ENCODE measurements at regions not wholly inside any gene's neighbourhood (a gene's known extent, or its start where the extent isn't known, plus 50 kb on each side); places are given as distances from the start of the nearest gene placed in this dataset.
"Not testable (repeated sequence)": the region's sequence is repeated elsewhere in the genome, so short reads cannot be mapped to it uniquely, and the experiment has no call there.

DNA sequence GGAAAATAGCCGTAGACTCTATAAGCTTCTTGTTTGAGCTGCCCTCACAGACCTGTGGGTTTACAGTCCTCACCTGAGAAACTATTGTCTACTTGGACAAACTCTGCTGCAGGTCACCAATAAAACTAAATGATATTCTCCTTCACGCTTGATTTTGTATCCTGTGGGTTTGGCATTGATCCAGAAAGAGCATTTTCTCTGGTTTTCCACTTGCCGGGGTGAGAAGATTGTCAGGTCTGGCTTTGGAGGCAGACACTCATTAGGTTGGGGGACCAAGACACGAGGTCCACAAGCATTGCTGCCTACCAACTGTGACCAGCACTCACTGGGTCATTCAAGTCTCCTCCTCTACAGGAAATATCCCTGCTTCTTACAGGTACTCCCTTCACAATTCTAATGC lies 68.5 kb downstream of the CDC14C start:
- DNase-seq = no peak

DNA sequence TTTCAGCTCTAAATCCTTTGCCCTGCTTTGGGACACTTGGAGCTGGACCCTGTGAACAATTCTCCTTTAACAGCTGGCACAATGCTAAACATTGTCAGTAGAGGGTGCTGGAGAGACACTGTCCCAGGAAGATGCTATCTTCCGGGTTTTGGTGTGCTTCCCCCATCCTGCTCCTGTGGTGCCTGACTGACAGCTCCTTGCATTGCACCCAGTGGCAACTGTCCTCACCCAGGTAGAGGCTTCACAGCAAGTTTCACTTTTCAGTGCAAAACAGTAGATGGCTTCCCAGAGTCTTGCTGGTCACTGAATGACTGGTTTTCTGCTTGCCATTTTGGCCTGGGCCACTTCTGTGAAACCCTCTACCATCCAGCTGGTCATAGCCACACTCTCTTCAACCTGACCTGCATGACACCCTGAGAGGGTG lies 77.3 kb downstream of the CDC14C start:
- DNase-seq = peak; percentile 0

DNA sequence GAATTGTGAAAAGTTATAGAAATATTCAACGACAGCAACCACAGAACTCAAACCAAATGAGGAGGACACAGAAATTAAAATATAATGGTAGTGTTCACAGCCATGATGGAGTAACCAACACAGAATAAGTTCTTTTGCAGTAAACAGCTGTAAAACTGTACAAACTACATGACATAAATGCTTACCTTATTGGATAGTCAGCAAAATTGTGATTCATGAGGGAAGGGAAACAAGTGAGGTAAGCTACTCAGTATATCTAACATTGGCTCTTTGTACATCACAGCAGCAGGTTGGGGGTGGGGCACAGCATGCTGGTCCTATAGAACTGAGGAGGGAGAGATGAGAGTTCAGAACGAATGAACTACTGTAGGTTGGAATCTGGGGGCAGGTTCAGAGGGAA lies 86.4 kb downstream of the CDC14C start:
- no peak for DNase-seq

DNA sequence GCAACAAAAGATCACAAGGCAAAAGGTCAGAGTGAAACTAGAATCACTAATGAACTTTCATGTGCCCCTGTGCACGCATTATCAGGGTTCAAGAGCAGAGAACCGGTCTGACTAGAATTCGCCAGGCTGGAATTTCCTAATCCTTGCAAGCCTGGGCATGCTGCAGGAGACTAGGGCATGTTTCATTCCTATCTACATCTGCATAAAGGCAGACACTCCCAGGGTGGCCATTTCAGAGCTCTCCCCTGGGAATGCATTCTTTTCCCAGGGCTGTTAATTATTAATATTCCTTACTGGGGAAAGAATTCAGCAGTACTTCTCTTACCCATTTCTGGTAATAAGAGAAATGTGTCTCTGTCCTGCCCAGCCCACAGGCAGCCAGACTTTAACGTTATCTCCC lies 90.5 kb downstream of the CDC14C start:
- peak; percentile 4 for DNase-seq

DNA sequence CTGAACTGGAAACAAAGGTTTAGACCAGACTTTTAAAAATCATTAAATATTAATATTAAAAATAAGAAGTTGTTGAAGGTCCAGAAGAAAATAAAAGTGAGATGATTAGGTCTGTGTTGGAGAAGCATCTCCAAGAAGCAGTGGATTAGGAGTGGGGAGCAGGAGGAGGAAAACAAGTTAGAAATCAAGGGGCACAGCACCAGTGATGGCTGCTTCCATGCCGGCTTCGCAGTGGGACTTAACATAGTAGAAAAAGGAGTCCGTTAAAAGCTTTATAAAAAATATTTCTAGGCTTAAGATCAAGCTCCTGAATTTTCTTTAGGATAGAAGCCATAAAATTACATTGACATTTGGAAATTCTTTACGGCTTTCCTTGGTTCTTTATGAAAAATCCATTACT lies 95.8 kb downstream of the CDC14C start:
- no peak for DNase-seq

DNA sequence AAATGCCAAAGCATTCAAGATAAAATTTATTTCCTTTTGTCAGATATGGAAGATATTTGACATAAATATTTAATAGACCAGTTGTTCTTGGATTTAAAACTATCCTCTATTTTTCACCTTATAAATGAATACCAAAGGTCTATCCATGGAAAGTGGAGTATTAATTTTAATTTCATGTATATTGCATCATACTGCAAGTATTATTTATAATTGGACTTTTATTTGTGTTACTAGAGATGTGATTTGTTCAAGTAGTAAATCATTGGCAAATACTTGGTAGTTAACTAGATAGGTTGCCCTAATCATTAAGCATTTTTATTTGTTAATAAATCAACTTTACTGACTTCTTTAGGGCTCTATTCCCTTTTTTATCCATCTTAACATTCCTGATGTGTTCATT lies 98.1 kb downstream of the CDC14C start:
- no peak for DNase-seq

DNA sequence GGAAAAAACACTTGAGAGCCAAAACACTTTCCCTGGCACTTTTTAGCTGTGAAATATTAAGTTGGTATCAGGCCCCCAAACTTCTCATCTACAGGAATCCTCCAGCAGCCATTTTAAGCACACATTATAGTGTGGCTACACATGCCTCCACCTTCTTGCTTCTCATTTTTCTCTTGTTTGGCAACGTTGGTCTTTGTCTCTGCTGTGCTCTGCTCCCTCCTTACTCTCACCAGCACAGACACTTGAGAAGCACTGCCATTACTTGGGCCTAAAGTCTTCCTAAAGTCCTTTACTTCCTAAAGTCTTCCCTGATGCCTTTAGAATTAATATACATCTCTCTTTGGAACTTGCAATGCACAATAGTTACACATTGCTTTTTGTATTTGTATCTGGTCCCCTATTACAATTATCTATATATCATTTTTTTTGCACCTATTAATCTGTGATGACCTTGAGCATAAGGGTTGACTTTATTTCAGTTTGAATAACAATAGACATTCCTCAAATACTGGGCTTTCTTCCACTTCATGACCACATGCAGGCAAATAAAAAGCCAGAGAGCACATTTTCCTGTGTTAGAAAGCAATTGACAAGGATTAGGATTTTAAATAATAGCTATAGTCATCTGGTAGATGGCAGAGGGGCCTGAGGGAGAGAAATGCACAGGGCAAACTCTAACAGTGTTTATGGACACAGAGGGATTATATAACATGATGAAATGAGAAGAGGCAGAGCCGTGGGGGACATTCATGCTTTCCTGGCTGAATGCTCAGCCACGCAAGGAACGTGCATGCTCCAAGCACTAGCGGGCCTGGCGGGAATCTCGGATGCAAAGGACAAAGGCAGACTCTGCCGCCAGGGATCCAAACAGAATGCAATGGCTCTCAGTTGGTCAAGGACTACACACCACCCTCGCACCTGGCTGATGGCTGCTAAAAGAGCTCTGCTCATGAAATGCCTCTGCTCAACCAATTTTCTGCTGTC lies 99.3 kb downstream of the CDC14C start:
- DNase-seq = no peak

DNA sequence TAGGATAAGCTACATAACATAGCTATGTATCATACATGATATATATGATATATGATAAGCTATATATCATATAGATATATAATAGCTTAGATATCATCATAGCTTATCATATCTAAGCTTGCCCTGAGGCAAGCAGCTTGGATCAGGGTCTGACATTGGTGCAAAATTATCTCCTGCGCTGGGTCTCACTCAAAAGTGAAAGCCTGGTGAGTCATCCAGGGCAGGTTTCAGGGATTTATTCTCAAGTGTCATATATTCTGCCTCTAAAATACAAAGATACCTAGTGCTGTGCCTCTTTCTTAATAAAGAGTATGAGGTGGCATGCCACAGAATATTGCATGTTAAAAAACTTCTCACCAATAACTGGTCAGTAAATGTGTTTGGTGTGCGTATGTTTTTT lies 105.9 kb downstream of the CDC14C start:
- DNase-seq = no peak

DNA sequence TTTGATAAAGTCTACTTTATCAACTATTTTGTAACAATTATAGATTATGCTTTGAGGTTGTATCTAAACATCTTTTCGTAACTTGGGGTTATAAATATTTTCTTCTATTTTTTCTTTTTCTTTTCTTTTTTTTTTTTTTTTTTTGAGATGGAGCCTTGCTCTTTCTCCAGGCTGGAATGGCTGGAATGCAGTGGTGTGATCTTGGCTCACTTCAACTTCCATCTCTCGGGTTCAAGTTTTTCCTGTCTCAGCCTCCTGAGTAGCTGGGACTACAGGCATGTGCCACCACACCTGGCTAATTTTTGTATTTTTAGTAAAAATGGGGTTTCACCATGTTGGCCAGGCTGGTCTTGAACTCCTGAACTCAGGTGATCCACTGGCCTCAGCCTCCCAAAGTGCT lies 108.8 kb downstream of the CDC14C start:
- DNase-seq = not testable (repeated sequence)

DNA sequence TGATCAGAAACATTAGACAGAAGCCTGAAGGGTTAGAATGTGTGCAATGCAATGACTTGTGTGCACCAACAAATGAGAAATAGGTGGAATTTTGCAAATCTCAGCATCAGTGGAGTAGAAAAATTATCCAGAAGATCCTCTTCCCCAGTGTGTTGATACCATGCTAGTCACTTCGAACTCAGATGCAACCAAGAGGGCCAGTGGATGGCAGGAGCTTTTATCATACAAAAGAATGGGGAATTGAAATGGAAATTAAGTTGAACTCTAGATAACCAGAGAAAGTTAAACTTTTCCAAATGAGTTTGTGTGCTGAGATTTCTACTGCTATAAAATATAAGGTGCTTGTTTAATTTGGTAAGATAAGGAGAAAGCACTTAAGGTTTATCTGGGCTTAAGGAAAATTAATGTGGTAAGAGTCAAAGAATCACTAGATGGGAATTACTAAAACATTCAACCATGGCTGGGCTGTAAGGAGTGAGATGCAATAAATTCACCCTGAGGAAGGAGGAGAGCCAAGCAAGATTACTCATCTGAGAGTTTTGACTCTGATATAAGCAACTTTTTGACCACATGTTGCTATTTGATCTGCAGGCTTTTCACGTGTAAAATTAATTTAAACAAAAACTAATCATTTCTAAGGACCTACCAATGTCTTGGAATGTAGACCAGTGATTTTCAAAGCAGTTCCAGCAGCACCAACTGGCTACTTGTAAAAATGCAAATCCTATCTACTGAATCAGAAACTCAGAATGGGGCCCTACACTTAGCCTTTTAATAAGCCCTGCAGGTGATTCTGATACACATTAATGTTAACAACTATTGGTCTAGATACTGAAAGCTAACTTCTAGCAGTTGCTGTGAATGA lies 113.2 kb downstream of the CDC14C start:
- no peak for DNase-seq

DNA sequence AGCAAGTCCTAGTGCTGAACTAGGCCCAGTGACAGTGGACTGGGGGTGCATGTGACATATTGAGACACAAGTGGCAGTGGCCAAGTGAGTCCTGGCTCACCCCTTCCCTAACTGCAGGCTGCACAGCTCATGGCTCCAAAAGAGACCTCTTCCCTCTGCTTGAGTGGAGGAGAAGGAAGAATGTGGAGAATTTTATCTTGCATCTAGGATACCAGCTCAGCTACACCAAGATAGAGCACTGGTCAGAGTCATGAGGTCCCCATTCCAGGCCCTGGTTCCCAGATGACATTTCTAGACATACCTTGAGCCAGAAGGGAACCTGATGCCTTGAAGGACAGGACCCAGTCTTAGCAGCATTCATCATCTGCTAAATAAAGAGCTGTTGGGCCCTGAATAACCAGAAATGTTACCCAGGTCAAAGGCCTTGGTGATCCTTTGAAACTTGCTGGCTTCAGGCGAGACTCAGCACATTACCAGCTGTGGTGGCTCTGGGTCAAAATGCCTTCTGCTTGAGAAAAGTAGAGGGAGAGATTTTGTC lies 114.5 kb downstream of the CDC14C start:
- DNase-seq = no peak

DNA sequence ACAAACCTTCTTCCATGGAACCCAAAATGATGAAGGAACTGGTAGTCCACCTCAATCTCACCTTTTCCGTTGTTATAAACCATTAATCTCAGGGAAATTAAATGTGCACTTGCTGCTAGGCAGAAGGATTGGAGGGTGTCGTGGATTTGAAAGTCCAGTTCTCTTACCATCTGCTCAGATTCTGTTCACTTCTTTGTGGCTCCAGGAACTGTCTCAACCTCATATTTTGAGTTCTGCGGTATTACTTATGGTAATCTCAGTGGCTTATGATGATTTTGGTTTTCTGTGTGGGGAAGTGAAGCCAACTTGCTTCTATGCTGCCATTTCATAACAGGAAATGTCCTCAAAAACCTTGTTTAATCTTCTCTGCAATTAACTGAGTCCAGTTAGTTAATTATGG lies 136.4 kb downstream of the CDC14C start:
- no peak for DNase-seq

DNA sequence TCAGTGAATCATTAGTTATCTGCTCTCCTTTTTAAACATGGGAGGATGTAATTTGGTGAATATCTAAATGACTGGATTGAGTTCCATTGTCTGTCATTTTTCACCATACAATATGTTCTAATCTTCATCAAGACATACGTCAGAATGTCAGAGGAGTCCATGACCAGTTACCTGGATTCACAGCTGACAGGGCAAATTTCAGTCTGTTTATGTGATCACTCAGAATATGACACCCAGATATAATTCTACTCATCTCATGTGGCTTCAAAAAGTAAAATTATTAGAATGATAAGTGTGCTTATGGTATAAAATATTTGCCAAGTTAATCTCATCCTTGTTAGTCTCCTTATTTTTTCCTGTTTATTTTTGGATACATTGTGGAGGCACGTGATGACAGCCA lies 150.2 kb downstream of the CDC14C start:
- no peak for DNase-seq

DNA sequence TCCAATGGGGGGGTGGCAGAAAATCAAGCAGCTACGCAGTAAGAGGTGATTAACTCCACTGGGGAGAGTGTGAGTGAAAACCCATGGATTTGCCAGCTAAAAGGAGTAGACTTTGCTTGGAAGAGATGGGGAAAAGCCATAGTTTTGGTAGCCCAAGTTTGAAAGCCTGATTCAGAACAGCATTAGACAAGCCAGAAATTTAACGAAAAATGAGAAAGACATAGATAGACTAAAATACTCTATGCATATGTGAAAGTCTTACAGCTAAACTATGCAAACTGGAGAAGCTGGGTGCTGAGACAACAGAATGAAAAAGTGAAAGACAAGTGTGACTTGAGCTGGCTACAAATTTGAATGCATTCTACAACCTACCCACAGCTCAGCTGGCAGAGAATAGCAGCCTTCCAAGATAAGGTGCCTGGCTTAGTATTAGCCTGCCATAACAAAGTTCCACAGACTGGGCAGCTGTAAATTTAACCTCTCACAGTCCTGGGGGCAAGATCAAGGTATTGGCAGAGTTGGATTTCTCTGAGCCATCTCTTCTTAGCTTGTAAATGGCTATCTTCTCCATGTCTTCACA lies 156.6 kb downstream of the CDC14C start:
- no peak for DNase-seq

DNA sequence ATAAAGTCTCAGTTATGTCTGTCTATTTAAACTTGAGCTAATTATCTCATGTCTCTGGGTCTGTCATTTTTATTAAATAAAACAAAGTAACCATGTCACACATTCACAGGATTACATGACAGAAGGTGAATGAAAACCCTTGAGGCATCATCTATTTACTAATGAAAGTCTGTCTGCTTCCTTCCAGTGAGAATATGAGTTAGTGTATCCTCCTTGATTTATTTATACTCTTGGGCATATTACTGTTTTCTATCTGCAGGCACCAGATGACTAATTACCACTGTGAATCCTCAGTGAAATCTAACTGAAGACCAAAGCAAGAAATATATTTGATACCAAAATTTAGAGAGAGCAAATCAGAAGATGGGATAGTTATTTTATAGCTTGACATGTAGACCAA lies 163.7 kb downstream of the CDC14C start:
- no peak for DNase-seq

DNA sequence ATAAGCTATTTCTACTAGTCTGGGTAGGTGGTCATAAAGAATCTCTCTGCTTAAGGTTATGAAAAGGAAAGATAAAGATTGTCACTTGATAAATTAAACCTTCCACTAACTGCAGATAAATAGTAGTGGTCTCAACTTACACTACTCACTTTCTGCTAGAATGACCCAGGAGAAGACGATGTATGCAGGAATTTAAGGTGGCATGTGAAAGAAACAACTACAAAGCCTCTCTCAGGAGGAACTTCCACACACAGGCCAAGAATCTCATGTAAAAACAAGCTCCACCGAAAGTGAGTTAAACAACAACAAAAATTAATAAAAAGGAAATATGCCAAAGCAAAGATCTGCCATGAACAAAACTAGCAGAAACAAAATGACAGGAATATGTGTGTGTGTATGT lies 165.4 kb downstream of the CDC14C start:
- DNase-seq = no peak

DNA sequence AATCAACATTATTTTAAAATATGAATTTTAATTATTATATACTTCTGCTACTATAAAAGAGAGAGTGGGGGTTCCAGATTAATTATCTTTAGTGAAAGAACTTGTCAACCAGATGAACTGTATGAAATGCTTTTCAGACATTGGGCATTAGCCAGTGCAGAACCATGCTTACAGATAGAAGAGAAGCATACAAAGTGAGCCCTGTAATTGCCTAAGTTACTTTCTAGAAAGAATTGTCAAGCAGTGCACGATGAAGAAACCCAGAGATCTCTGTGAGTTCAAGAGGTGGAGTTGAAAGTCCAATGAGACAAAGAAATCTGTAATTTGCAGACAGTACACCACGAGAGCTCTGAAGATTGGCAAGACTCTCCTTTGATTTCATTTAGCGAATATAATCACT lies 166.7 kb downstream of the CDC14C start:
- DNase-seq = no peak

DNA sequence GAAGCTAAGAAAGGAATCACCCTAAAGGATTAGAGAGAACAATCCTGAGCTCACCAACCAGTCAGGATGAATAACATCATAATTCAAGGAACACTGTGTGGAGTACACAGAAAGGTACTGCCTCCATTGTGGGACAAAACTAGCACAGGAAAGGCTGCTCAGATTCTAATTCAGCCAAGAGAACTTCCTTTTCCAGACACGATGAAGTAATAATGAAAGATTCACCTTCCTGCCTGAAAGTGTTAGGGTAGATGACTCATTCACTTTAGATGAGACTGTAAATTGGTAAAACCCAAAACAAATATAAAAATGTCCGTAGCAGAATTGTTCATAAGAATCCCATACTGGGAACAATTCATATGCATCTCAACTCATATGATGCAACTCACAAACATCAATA lies 167.2 kb downstream of the CDC14C start:
- no peak for DNase-seq

DNA sequence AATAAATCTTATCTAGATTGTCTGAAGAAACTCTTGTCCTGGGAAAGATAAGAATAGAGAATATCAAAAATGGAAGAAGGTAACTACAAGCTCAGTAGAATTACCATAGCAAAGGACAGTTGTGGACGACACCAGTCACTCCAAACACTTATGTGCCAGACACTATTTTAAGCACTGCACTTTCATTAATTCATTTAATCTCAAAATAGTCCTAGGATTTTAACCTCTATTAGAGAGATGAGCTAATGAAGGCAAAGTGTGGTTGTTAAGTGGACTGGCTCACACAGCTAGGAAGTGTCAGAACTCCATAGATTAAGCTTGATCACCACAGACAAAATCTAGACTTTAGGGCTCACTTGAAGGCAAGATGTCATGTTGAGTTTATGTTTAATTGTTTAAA lies 168.9 kb downstream of the CDC14C start:
- no peak for DNase-seq

DNA sequence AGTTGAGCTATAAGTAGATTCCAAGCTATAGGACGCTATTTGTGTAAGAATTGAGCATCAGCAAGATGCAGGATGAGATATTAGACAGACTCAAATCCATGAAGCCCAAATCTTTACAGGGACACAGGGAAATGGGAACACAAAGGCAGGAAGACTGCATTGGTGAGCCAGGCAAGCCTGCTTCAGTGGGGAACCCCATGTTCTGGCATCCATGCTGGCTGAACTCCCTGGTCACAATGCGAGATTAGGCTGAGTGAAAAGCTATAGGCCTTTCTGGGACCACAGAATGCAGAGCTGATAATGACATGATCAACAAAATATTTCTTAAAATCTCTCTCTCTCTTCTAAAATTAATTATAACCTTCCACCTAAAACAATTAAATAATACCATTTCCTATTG lies 170.5 kb downstream of the CDC14C start:
- no peak for DNase-seq

DNA sequence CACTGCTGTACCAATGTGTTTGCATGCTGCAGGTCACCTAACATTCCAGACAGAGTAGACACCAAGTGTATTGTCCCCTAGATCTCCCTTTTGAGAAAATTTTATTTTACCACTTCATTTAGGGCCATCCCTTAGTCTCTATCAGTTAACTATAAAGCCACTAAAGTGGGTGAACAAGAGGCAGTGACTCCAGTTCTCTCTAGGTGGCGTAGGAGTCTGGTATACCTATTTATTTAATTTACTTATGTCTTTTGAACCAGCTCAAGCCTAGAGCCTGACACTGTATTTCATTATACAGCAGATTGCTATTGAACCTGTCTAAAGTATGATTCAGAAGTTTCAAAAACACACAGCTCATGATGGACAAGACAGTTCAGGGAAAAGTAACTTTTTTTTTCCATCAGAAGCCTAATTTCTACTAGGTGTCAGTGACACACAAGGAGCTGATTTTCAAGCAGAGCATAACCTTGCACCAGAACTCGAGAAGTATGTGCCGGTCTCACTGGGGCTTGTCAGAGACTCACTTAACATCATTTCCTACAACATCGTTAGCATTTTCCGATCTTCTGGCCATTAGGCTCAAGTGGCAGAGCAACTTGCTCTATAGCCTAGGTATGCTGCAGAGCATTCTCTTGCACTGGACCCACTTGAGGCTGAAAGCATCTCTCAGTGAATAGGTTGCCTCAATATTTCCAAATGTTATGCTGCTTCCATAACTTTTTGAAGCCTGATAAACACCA lies 175.4 kb downstream of the CDC14C start:
- DNase-seq = no peak

DNA sequence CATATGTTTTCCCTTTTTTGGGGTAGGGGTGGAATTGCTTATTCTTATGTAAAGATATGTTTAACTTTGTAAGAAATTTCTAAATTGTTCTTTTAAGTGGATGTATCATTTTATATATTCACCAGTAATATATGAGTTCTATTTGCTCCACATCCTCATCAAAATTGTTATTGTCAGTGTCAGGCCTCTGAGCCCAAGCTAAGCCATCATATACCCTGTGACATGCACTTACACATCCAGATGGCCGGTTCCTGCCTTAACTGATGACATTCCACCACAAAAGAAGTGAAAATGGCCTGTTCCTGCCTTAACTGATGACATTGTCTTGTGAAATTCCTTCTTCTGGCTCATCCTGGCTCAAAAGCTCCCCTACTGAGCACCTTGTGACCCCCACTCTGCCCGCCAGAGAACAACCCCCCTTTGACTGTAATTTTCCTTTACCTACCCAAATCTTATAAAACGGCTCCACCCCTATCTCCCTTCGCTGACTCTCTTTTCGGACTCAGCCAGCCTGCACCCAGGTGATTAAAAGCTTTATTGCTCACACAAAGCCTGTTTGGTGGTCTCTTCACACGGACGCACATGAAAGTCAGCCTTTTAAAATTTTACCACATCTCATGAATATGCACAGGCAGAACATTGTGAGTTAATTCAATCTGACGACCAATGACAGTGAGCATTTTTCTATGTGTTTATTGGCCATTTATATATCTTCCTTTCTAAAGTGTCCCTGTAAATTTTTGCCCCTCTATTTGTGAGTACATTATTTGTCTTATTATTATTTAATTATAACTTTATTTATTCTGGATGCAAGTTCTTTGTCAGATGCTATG lies 176.8 kb downstream of the CDC14C start:
- not testable (repeated sequence) for DNase-seq

All from NCI-H526 treated with DMSO at 0.1 percent for 48 hours (cell line).